ENCODE measurements at regions not wholly inside any gene's neighbourhood (a gene's known extent, or its start where the extent isn't known, plus 50 kb on each side); places are given as distances from the start of the nearest gene placed in this dataset.

GRCh38 chrX:100484971-100485370, 74.9 kb upstream of the PCDH19 start:
- no peak for TF ChIP-seq CTCF (IDR thresholded peaks at IDR 0.05)
- TF ChIP-seq POLR2A (IDR thresholded peaks at IDR 0.05), result no peak
